ENCODE measurements at regions not wholly inside any gene's neighbourhood (a gene's known extent, or its start where the extent isn't known, plus 50 kb on each side); places are given as distances from the start of the nearest gene placed in this dataset.

- Histone ChIP-seq H3K9me3 (ENCODE audit: low read length) (no peaks in the 10 kb centered on the region), H3K4me3 (ENCODE audit: low read length) (no peak overlapping the region), H3K9me2 (replicated peaks; ENCODE audit: low read length) (no peaks in the 10 kb centered on the region), H3K9ac (ENCODE audit: low read length) (no peak overlapping the region), H3K4me2 (ENCODE audit: low read length) (no peak overlapping the region), H4K20me1 (ENCODE audit: low read length) (no peaks in the 10 kb centered on the region), H3K4me1 (ENCODE audit: insufficient read depth, low read length) (peaks cover 11% of the 10 kb centered on the region), H2AFZ (ENCODE audit: low read length) (no peak overlapping the region), H3K36me3 (ENCODE audit: low read depth, low read length) (peaks cover 4% of the 10 kb centered on the region; the same call in 1 of the 2 replicates), H3K27me3 (ENCODE audit: low read length) (no peaks in the 10 kb centered on the region), H3K79me2 (ENCODE audit: low read length) (peaks cover 6% of the 10 kb centered on the region), H3K27ac (ENCODE audit: low read length) (no peak overlapping the region), H3F3A (ENCODE audit: low read length, unreplicated experiment) (no peaks in the 10 kb centered on the region)
- POLR2A ChIA-PET (ENCODE audit: unreplicated experiment), result no interaction called here
- CTCF ChIA-PET, result no interaction called here
- no peak for ATAC-seq
- TF ChIP-seq CTCF (conservative IDR thresholded peaks at IDR 0.05; ENCODE audit: low read depth, low read length) (no peak), EZH2phosphoT487 (IDR thresholded peaks at IDR 0.05; ENCODE audit: borderline replicate concordance, low read length) (no peak), EZH2 (IDR thresholded peaks at IDR 0.05; ENCODE audit: low read length, unreplicated experiment) (no peak)
- intact Hi-C loops (cut with micrococcal nuclease), result no loop called here
- no TSS peak for BruUV-seq (replicated peaks)
- peak; percentile 18 for DNase-seq
Observed at GRCh38 chr6:34627296-34627695, 69.3 kb downstream of the ILRUN start.

GRCh38 chr6:34618430-34619182 is 62.5 kb upstream of the SPDEF start:
- intact Hi-C loops (cut with micrococcal nuclease), result no loop called here
- Histone ChIP-seq H3K4me1 (ENCODE audit: insufficient read depth, low read length) (no peaks in the 10 kb centered on the region), H3K27ac (ENCODE audit: low read length) (no peak overlapping the region), H3K79me2 (ENCODE audit: low read length) (peaks cover 15% of the 10 kb centered on the region; the same call in 1 of the 2 replicates), H3K27me3 (ENCODE audit: low read length) (no peaks in the 10 kb centered on the region), H3K9ac (ENCODE audit: low read length) (no peak overlapping the region), H3K4me3 (ENCODE audit: low read length) (no peak overlapping the region), H3K36me3 (ENCODE audit: low read depth, low read length) (no peaks in the 10 kb centered on the region), H2AFZ (ENCODE audit: low read length) (no peak overlapping the region), H3K4me2 (ENCODE audit: low read length) (no peak overlapping the region), H3K9me3 (ENCODE audit: low read length) (no peaks in the 10 kb centered on the region), H3F3A (ENCODE audit: low read length, unreplicated experiment) (no peaks in the 10 kb centered on the region), H4K20me1 (ENCODE audit: low read length) (no peaks in the 10 kb centered on the region), H3K9me2 (replicated peaks; ENCODE audit: low read length) (no peaks in the 10 kb centered on the region)
- no TSS peak for BruUV-seq (replicated peaks)
- TF ChIP-seq EZH2 (IDR thresholded peaks at IDR 0.05; ENCODE audit: low read length, unreplicated experiment) (no peak), CTCF (conservative IDR thresholded peaks at IDR 0.05; ENCODE audit: low read depth, low read length) (no peak), EZH2phosphoT487 (IDR thresholded peaks at IDR 0.05; ENCODE audit: borderline replicate concordance, low read length) (no peak)
- CTCF ChIA-PET, result no interaction called here
- DNase-seq, result no peak
- POLR2A ChIA-PET (ENCODE audit: unreplicated experiment), result interaction anchor here (0.6 kb wide), 1 partner anchor 382 kb away, joined by 4 read pairs; the partner anchor contains the start of gene HMGA1
- ATAC-seq, result no peak

- intact Hi-C loops (cut with micrococcal nuclease), result no loop called here
- no peaks in the 10 kb centered on the region for H4K20me1 ChIP-seq (ENCODE audit: low read length)
- ChIA-PET CTCF (no interaction called here), POLR2A (ENCODE audit: unreplicated experiment) (no interaction called here)
- H3K4me3 ChIP-seq (ENCODE audit: low read length), result no peak overlapping the region
- TF ChIP-seq CTCF (conservative IDR thresholded peaks at IDR 0.05; ENCODE audit: low read depth, low read length) (no peak), EZH2 (IDR thresholded peaks at IDR 0.05; ENCODE audit: low read length, unreplicated experiment) (no peak), EZH2phosphoT487 (IDR thresholded peaks at IDR 0.05; ENCODE audit: borderline replicate concordance, low read length) (no peak)
- no peaks in the 10 kb centered on the region for H3K9me2 ChIP-seq (replicated peaks; ENCODE audit: low read length)
- DNase-seq (no peak), ATAC-seq (no peak)
- no peaks in the 10 kb centered on the region for H3K27me3 ChIP-seq (ENCODE audit: low read length)
- no peak overlapping the region for H3K27ac ChIP-seq (ENCODE audit: low read length)
- no peaks in the 10 kb centered on the region for H3K36me3 ChIP-seq (ENCODE audit: low read depth, low read length)
- peaks cover 22% of the 10 kb centered on the region for H3K79me2 ChIP-seq (ENCODE audit: low read length)
- no peak overlapping the region for H2AFZ ChIP-seq (ENCODE audit: low read length)
- H3K4me2 ChIP-seq (ENCODE audit: low read length), result no peak overlapping the region
- H3K9me3 ChIP-seq (ENCODE audit: low read length), result no peaks in the 10 kb centered on the region
- H3K4me1 ChIP-seq (ENCODE audit: insufficient read depth, low read length), result no peaks in the 10 kb centered on the region
- BruUV-seq (replicated peaks), result no TSS peak
- no peak overlapping the region for H3K9ac ChIP-seq (ENCODE audit: low read length)
- H3F3A ChIP-seq (ENCODE audit: low read length, unreplicated experiment), result no peaks in the 10 kb centered on the region
Observed at GRCh38 chr6:34617231-34617630, 61.1 kb upstream of the SPDEF start.
